OCI-LY3 (cell line): ENCODE measurements at regions not wholly inside any gene's neighbourhood (a gene's known extent, or its start where the extent isn't known, plus 50 kb on each side); places are given as distances from the start of the nearest gene placed in this dataset.

Experiments used
- CTCF ChIP-seq: fragments of 200-600, 300-600 bp; sonication (generic); IDR thresholded peaks from 2 replicates; pipeline ENCODE4 v1.5.1; 2014; ENCODE audit warnings: antibody characterized with exemption, low read length, low read depth
- EZH2phosphoT487 ChIP-seq: fragments of 200-600 bp; shearing (Covaris generic); IDR thresholded peaks from 2 replicates; pipeline ENCODE4 v1.6.1; 2018; ENCODE audit warnings: antibody characterized with exemption, mixed run types, low read depth

- TF ChIP-seq CTCF: no peak
- TF ChIP-seq EZH2phosphoT487: no peak
Observed at GRCh38 chr2:16315458-16315835, 350.2 kb downstream of the CYRIA start.
